ENCODE measurements at regions not wholly inside any gene's neighbourhood (a gene's known extent, or its start where the extent isn't known, plus 50 kb on each side); places are given as distances from the start of the nearest gene placed in this dataset.

GRCh38 chr4:74628852-74629620, 165.3 kb downstream of the BTC start:
- Mint-ChIP-seq H3K27me3 (ENCODE audit: low read depth) (peaks cover 55% of the 10 kb centered on the region), H3K36me3 (no peaks in the 10 kb centered on the region), H3K27ac (no peak overlapping the region), H3K9me3 (no peaks in the 10 kb centered on the region), H3K4me3 (no peak overlapping the region), H3K4me1 (peaks cover 4% of the 10 kb centered on the region)
- TF ChIP-seq CTCF (IDR thresholded peaks at IDR 0.05; ENCODE audit: unreplicated experiment), result no peak
- DNase-seq (ENCODE audit: low spot score in 2 of 2, unreplicated experiment in 2 of 2), result no peak

GRCh38 chr4:74630551-74630950, 163.8 kb downstream of the BTC start:
- Mint-ChIP-seq H3K27ac (no peak overlapping the region), H3K27me3 (ENCODE audit: low read depth) (peaks cover 49% of the 10 kb centered on the region), H3K4me1 (peaks cover 4% of the 10 kb centered on the region), H3K9me3 (no peaks in the 10 kb centered on the region), H3K4me3 (no peak overlapping the region), H3K36me3 (no peaks in the 10 kb centered on the region)
- DNase-seq (ENCODE audit: low spot score in 2 of 2, unreplicated experiment in 2 of 2), result no peak
- no peak for TF ChIP-seq CTCF (IDR thresholded peaks at IDR 0.05; ENCODE audit: unreplicated experiment)

- Mint-ChIP-seq H3K4me1 (peaks cover 4% of the 10 kb centered on the region), H3K27ac (no peak overlapping the region), H3K36me3 (no peaks in the 10 kb centered on the region), H3K27me3 (ENCODE audit: low read depth) (peaks cover 45% of the 10 kb centered on the region), H3K4me3 (no peak overlapping the region), H3K9me3 (no peaks in the 10 kb centered on the region)
- no peak for TF ChIP-seq CTCF (IDR thresholded peaks at IDR 0.05; ENCODE audit: unreplicated experiment)
- DNase-seq (ENCODE audit: low spot score in 2 of 2, unreplicated experiment in 2 of 2), result no peak
Observed at GRCh38 chr4:74631338-74631737, 163.0 kb downstream of the BTC start.

GRCh38 chr4:74631988-74632387, 162.3 kb downstream of the BTC start:
- TF ChIP-seq CTCF (IDR thresholded peaks at IDR 0.05; ENCODE audit: unreplicated experiment), result no peak
- peaks cover 43% of the 10 kb centered on the region for H3K27me3 Mint-ChIP-seq (ENCODE audit: low read depth)
- H3K36me3 Mint-ChIP-seq, result no peaks in the 10 kb centered on the region
- H3K4me3 Mint-ChIP-seq, result no peak overlapping the region
- H3K27ac Mint-ChIP-seq, result no peak overlapping the region
- no peak for DNase-seq (ENCODE audit: low spot score in 2 of 2, unreplicated experiment in 2 of 2)
- H3K4me1 Mint-ChIP-seq, result peaks cover 4% of the 10 kb centered on the region
- H3K9me3 Mint-ChIP-seq, result no peaks in the 10 kb centered on the region

- H3K4me1 Mint-ChIP-seq, result peaks cover 4% of the 10 kb centered on the region
- H3K9me3 Mint-ChIP-seq, result no peaks in the 10 kb centered on the region
- H3K4me3 Mint-ChIP-seq, result no peak overlapping the region
- peaks cover 39% of the 10 kb centered on the region for H3K27me3 Mint-ChIP-seq (ENCODE audit: low read depth)
- H3K27ac Mint-ChIP-seq, result no peak overlapping the region
- DNase-seq (ENCODE audit: low spot score in 2 of 2, unreplicated experiment in 2 of 2), result no peak
- TF ChIP-seq CTCF (IDR thresholded peaks at IDR 0.05; ENCODE audit: unreplicated experiment), result no peak
- no peaks in the 10 kb centered on the region for H3K36me3 Mint-ChIP-seq
Observed at GRCh38 chr4:74632634-74633033, 161.7 kb downstream of the BTC start.
